GM21576 (cell line): ENCODE measurements at regions not wholly inside any gene's neighbourhood (a gene's known extent, or its start where the extent isn't known, plus 50 kb on each side); places are given as distances from the start of the nearest gene placed in this dataset.

Source experiments
- ATAC-seq: cut with Tn5 transposase; IDR thresholded peaks from one replicate; pipeline ENCODE4 v1.9.1; 2021; ENCODE audit warnings: mild to moderate bottlenecking, moderate library complexity; ENCODE audit not compliant: unreplicated experiment

- no peak for ATAC-seq
Observed at GRCh38 chr9:14031810-14032209, 282.1 kb downstream of the NFIB start.

- no peak for ATAC-seq
Observed at GRCh38 chr9:14031060-14031414, 282.9 kb downstream of the NFIB start.

GRCh38 chr9:14030375-14031059, 283.4 kb downstream of the NFIB start:
- ATAC-seq = no peak

GRCh38 chr9:14029806-14030374, 284.1 kb downstream of the NFIB start:
- no peak for ATAC-seq

- no peak for ATAC-seq
Observed at GRCh38 chr9:14027116-14027800, 286.7 kb downstream of the NFIB start.

GRCh38 chr9:14025741-14026140, 288.2 kb downstream of the NFIB start:
- no peak for ATAC-seq

- no peak for ATAC-seq
Observed at GRCh38 chr9:14023285-14023684, 290.7 kb downstream of the NFIB start.

- no peak for ATAC-seq
Observed at GRCh38 chr9:14021871-14022525, 291.9 kb downstream of the NFIB start.

- ATAC-seq = no peak
Observed at GRCh38 chr9:14018081-14018480, 295.9 kb downstream of the NFIB start.

- no peak for ATAC-seq
Observed at GRCh38 chr9:14014744-14015143, 299.2 kb downstream of the NFIB start.

- no peak for ATAC-seq
Observed at GRCh38 chr9:14014218-14014617, 299.7 kb downstream of the NFIB start.

- ATAC-seq = no peak
Observed at GRCh38 chr9:14011799-14012560, 302.0 kb downstream of the NFIB start.

GRCh38 chr9:14007190-14007769, 306.7 kb downstream of the NFIB start:
- ATAC-seq = no peak

- ATAC-seq = no peak
Observed at GRCh38 chr9:14006386-14007187, 307.4 kb downstream of the NFIB start.

- no peak for ATAC-seq
Observed at GRCh38 chr9:14004110-14004509, 309.8 kb downstream of the NFIB start.

GRCh38 chr9:13994240-13994639, 319.7 kb downstream of the NFIB start:
- no peak for ATAC-seq

GRCh38 chr9:13993632-13994185, 320.2 kb downstream of the NFIB start:
- no peak for ATAC-seq

GRCh38 chr9:13992138-13993088, 321.5 kb downstream of the NFIB start:
- no peak for ATAC-seq

GRCh38 chr9:13991395-13991794, 322.5 kb downstream of the NFIB start:
- no peak for ATAC-seq
